Right lobe of liver (tissue), 6 donors: ENCODE measurements at regions not wholly inside any gene's neighbourhood (a gene's known extent, or its start where the extent isn't known, plus 50 kb on each side); places are given as distances from the start of the nearest gene placed in this dataset.

Source experiments
- ATAC-seq, 4 donors: fragments of 200-7000 bp; cut with Tn5 transposase; one replicate each; pipeline ENCODE4 v1.9.1; 2020; ENCODE audit warnings: mild to moderate bottlenecking in 4 of 4, moderate library complexity in 4 of 4
- DNase-seq, 3 donors: peaks; one replicate each; pipeline ENCODE4 v3.0.0-alpha.2; 2020
- H3K27ac ChIP-seq, 3 donors: fragments of 200-600 bp; one replicate each; pipeline ENCODE4 v1.8.0; 2022
- H3K27me3 ChIP-seq, 2 donors: fragments of 200-600 bp; one replicate each; pipeline ENCODE4 v1.8.0; 2022
- H3K36me3 ChIP-seq, 4 donors: fragments of 200-600 bp; sonication (generic) in 1 of 4; one replicate each; pipeline versions ENCODE4 v1.5.1 to v1.8.0; 2017 to 2022; ENCODE audit warnings: control low read depth in 1 of 4
- H3K4me1 ChIP-seq, 4 donors: fragments of 200-600 bp; sonication (generic) in 1 of 4; one replicate each; pipeline versions ENCODE4 v1.5.1 to v1.8.0; 2017 to 2022; ENCODE audit warnings: control low read depth in 1 of 4
- H3K4me3 ChIP-seq, 3 donors: fragments of 200-600 bp; one replicate each; pipeline ENCODE4 v1.8.0; 2022
- H3K9me3 ChIP-seq, 4 donors: fragments of 200-600 bp; sonication (generic) in 1 of 4; one replicate each; pipeline versions ENCODE4 v1.5.1 to v1.8.0; 2017 to 2022; ENCODE audit warnings: control low read depth in 1 of 4
- CTCF ChIP-seq, 4 donors: fragments of 200-600 bp in 3 of 4; fragments of 450-650 bp in 1 of 4; IDR thresholded peaks; one replicate each; pipeline versions ENCODE4 v1.5.1 to v1.8.0; 2016 to 2022; ENCODE audit warnings: antibody characterized with exemption in 4 of 4, mild to moderate bottlenecking in 2 of 4
- POLR2A ChIP-seq: fragments of 450-650 bp; IDR thresholded peaks from one replicate; pipeline ENCODE4 v1.6.1; 2017; ENCODE audit warnings: antibody characterized with exemption, mild to moderate bottlenecking
- WGBS: methylation state at CpG from one replicate; pipeline ENCODE4 v1.1.6; 2018; ENCODE audit warnings: low coverage, low lambda C conversion rate; ENCODE audit not compliant: insufficient coverage; ENCODE audit errors: missing lambda C conversion rate; 5-methylcytosine and 5-hydroxymethylcytosine counted together
- intact Hi-C, 2 donors: fragments of 100-400 bp; cut with DNase I; formaldehyde crosslinking; loops; one replicate each; pipeline versions ENCODE4 v1.11.2 to v1.14.1; 2022
- donor health status: DM: no; HTN: yes; CAD: no.
- donor health status: DM: no; HTN: no; CAD: no.
- donor health status: DM: no; HTN: no; CAD: no.
- donor health status: DM: no; HTN: yes; CAD: no.
- donor health status: DM: no; HTN: yes; CAD: no.

- Histone ChIP-seq H3K36me3 (no peaks in the 10 kb centered on the region), H3K4me3 (no peak overlapping the region), H3K4me1 (no peaks in the 10 kb centered on the region), H3K27ac (peak overlapping the region; percentile 29 to 54 (median 47)), H3K9me3 (no peaks in the 10 kb centered on the region), H3K27me3 (no peaks in the 10 kb centered on the region)
- intact Hi-C loops: no loop called here
- ATAC-seq (no peak), DNase-seq (peak in 2 of 3 donors; percentile 43 to 55)
- WGBS: 83% methylated on average over 20 of the region's 69 CpGs
- TF ChIP-seq CTCF (IDR thresholded peaks at IDR 0.05) (no peak), POLR2A (no peak)
These were observed 154.2 kb downstream of the DLL1 start for GRCh38 chr6:170136541-170137175.

GRCh38 chr6:170135821-170136471, 154.9 kb downstream of the DLL1 start:
- no peaks in the 10 kb centered on the region for H3K36me3 ChIP-seq
- no peaks in the 10 kb centered on the region for H3K4me1 ChIP-seq
- intact Hi-C loops: no loop called here
- no peak overlapping the region for H3K4me3 ChIP-seq
- no peaks in the 10 kb centered on the region for H3K9me3 ChIP-seq
- TF ChIP-seq CTCF (IDR thresholded peaks at IDR 0.05) (no peak), POLR2A (no peak)
- ATAC-seq: no peak
- peak in 2 of 3 donors; percentile 38 to 47 for DNase-seq
- H3K27ac ChIP-seq: no peak overlapping the region
- H3K27me3 ChIP-seq: no peaks in the 10 kb centered on the region
- 69% methylated on average over 11 of the region's 38 CpGs for WGBS

GRCh38 chr6:170135461-170135820, 155.4 kb downstream of the DLL1 start:
- H3K9me3 ChIP-seq: no peaks in the 10 kb centered on the region
- peaks cover 0 to 3% (median 0%) of the 10 kb centered on the region in 4 donors for H3K4me1 ChIP-seq
- H3K27ac ChIP-seq: no peak overlapping the region
- DNase-seq (peak in 1 of 3 donors; percentile 5), ATAC-seq (no peak)
- TF ChIP-seq CTCF (IDR thresholded peaks at IDR 0.05) (no peak), POLR2A (no peak)
- no peaks in the 10 kb centered on the region for H3K27me3 ChIP-seq
- no peaks in the 10 kb centered on the region for H3K36me3 ChIP-seq
- H3K4me3 ChIP-seq: no peak overlapping the region
- 78% methylated on average over 14 of the region's 16 CpGs for WGBS
- intact Hi-C loops: no loop called here

- Histone ChIP-seq H3K27ac (no peak overlapping the region), H3K27me3 (no peaks in the 10 kb centered on the region), H3K36me3 (no peaks in the 10 kb centered on the region), H3K4me1 (peaks cover 0 to 8% (median 2%) of the 10 kb centered on the region in 4 donors), H3K4me3 (no peak overlapping the region), H3K9me3 (no peaks in the 10 kb centered on the region)
- intact Hi-C loops: no loop called here
- peak in 2 of 3 donors; percentile 35 to 42 for DNase-seq
- 77% methylated on average over 15 of the region's 31 CpGs for WGBS
- no peak for ATAC-seq
- TF ChIP-seq POLR2A: no peak
- TF ChIP-seq CTCF (IDR thresholded peaks at IDR 0.05): no peak
These were observed 156.1 kb downstream of the DLL1 start for GRCh38 chr6:170134471-170135440.
